HG03135 (cell line): ENCODE measurements at regions not wholly inside any gene's neighbourhood (a gene's known extent, or its start where the extent isn't known, plus 50 kb on each side); places are given as distances from the start of the nearest gene placed in this dataset.
"Not testable (repeated sequence)": the region's sequence is repeated elsewhere in the genome, so short reads cannot be mapped to it uniquely, and the experiment has no call there.

ENCODE experiments used
- ATAC-seq: cut with Tn5 transposase; IDR thresholded peaks from one replicate; pipeline ENCODE4 v1.9.1; 2021; ENCODE audit warnings: mild to moderate bottlenecking, moderate library complexity; ENCODE audit not compliant: unreplicated experiment

GRCh38 chrX:31014474-31014873 is 57.4 kb downstream of the FTHL17 start:
- ATAC-seq, result not testable (repeated sequence)

GRCh38 chrX:31012509-31013025 is 59.3 kb downstream of the FTHL17 start:
- no peak for ATAC-seq

- no peak for ATAC-seq
Measured at GRCh38 chrX:31007321-31007720, 64.5 kb downstream of the FTHL17 start.

- no peak for ATAC-seq
Measured at GRCh38 chrX:31006027-31006426, 65.8 kb downstream of the FTHL17 start.

GRCh38 chrX:30997411-30997810 is 74.4 kb downstream of the FTHL17 start:
- no peak for ATAC-seq

- no peak for ATAC-seq
Measured at GRCh38 chrX:30995705-30996104, 76.1 kb downstream of the FTHL17 start.

GRCh38 chrX:30995060-30995700 is 76.7 kb downstream of the FTHL17 start:
- ATAC-seq, result no peak

- not testable (repeated sequence) for ATAC-seq
Measured at GRCh38 chrX:30994018-30994417, 77.8 kb downstream of the FTHL17 start.

- ATAC-seq, result no peak
Measured at GRCh38 chrX:30992381-30992904, 79.4 kb downstream of the FTHL17 start.

- ATAC-seq, result no peak
Measured at GRCh38 chrX:30990361-30990760, 81.5 kb downstream of the FTHL17 start.

GRCh38 chrX:30982467-30982866 is 89.4 kb downstream of the FTHL17 start:
- ATAC-seq, result no peak

- ATAC-seq, result no peak
Measured at GRCh38 chrX:30981968-30982367, 89.9 kb downstream of the FTHL17 start.

GRCh38 chrX:30979271-30979670 is 90.2 kb upstream of the TAB3 start:
- no peak for ATAC-seq

- ATAC-seq, result no peak
Measured at GRCh38 chrX:30975467-30975866, 86.4 kb upstream of the TAB3 start.

- ATAC-seq, result no peak
Measured at GRCh38 chrX:30973784-30974427, 84.9 kb upstream of the TAB3 start.

GRCh38 chrX:30971774-30972603 is 82.9 kb upstream of the TAB3 start:
- peak; percentile 95 for ATAC-seq

GRCh38 chrX:30967516-30967915 is 78.5 kb upstream of the TAB3 start:
- ATAC-seq, result no peak

GRCh38 chrX:30965767-30966166 is 76.7 kb upstream of the TAB3 start:
- ATAC-seq, result no peak

GRCh38 chrX:30961387-30962174 is 72.5 kb upstream of the TAB3 start:
- no peak for ATAC-seq

- ATAC-seq, result no peak
Measured at GRCh38 chrX:30957753-30958152, 68.7 kb upstream of the TAB3 start.

GRCh38 chrX:30955687-30956086 is 66.6 kb upstream of the TAB3 start:
- no peak for ATAC-seq
